ENCODE measurements at regions not wholly inside any gene's neighbourhood (a gene's known extent, or its start where the extent isn't known, plus 50 kb on each side); places are given as distances from the start of the nearest gene placed in this dataset.
"Not testable (repeated sequence)": the region's sequence is repeated elsewhere in the genome, so short reads cannot be mapped to it uniquely, and the experiment has no call there.

- DNase-seq = not testable (repeated sequence)
These were observed 101.3 kb upstream of the SEC22B start for GRCh38 chr1:120277428-120278258.

GRCh38 chr1:120276710-120277109 lies 100.4 kb upstream of the SEC22B start:
- DNase-seq = not testable (repeated sequence)

- DNase-seq = not testable (repeated sequence)
These were observed 98.1 kb upstream of the SEC22B start for GRCh38 chr1:120274438-120274837.

- not testable (repeated sequence) for DNase-seq
These were observed 97.0 kb upstream of the SEC22B start for GRCh38 chr1:120273363-120273762.

- not testable (repeated sequence) for DNase-seq
These were observed 95.9 kb upstream of the SEC22B start for GRCh38 chr1:120272242-120272641.

- DNase-seq = not testable (repeated sequence)
These were observed 95.4 kb upstream of the SEC22B start for GRCh38 chr1:120271561-120272221.

- not testable (repeated sequence) for DNase-seq
These were observed 91.7 kb upstream of the SEC22B start for GRCh38 chr1:120267894-120268551.

GRCh38 chr1:120264564-120264963 lies 88.2 kb upstream of the SEC22B start:
- DNase-seq = not testable (repeated sequence)

- DNase-seq = not testable (repeated sequence)
These were observed 86.8 kb upstream of the SEC22B start for GRCh38 chr1:120262791-120263751.

- not testable (repeated sequence) for DNase-seq
These were observed 81.4 kb upstream of the SEC22B start for GRCh38 chr1:120257778-120258105.

- DNase-seq = not testable (repeated sequence)
These were observed 80.9 kb upstream of the SEC22B start for GRCh38 chr1:120257064-120257777.

- not testable (repeated sequence) for DNase-seq
These were observed 74.4 kb upstream of the SEC22B start for GRCh38 chr1:120250756-120251155.

GRCh38 chr1:120248726-120249427 lies 72.6 kb upstream of the SEC22B start:
- DNase-seq = not testable (repeated sequence)

- not testable (repeated sequence) for DNase-seq
These were observed 71.9 kb upstream of the SEC22B start for GRCh38 chr1:120248203-120248602.

- not testable (repeated sequence) for DNase-seq
These were observed 67.5 kb upstream of the SEC22B start for GRCh38 chr1:120243867-120244266.

- not testable (repeated sequence) for DNase-seq
These were observed 66.3 kb upstream of the SEC22B start for GRCh38 chr1:120242582-120242981.

- not testable (repeated sequence) for DNase-seq
These were observed 65.5 kb upstream of the SEC22B start for GRCh38 chr1:120241868-120242267.

- not testable (repeated sequence) for DNase-seq
These were observed 63.9 kb upstream of the SEC22B start for GRCh38 chr1:120240181-120240580.

GRCh38 chr1:120239351-120239750 lies 63.0 kb upstream of the SEC22B start:
- not testable (repeated sequence) for DNase-seq

- not testable (repeated sequence) for DNase-seq
These were observed 62.5 kb upstream of the SEC22B start for GRCh38 chr1:120238867-120239266.

- not testable (repeated sequence) for DNase-seq
These were observed 57.3 kb upstream of the SEC22B start for GRCh38 chr1:120233661-120234018.
